Gastrocnemius medialis (tissue), 4 donors: ENCODE measurements at regions not wholly inside any gene's neighbourhood (a gene's known extent, or its start where the extent isn't known, plus 50 kb on each side); places are given as distances from the start of the nearest gene placed in this dataset.
"Not testable (repeated sequence)": the region's sequence is repeated elsewhere in the genome, so short reads cannot be mapped to it uniquely, and the experiment has no call there.

ENCODE experiments used
- ATAC-seq, 2 donors: fragments of 150-250 bp; one replicate each; pipeline ENCODE4 v1.9.1; 2016
- DNase-seq, 2 donors: peaks; one replicate each; pipeline ENCODE4 v3.0.0-alpha.2; 2019
- H3K27ac ChIP-seq, 4 donors: fragments of 200-600 bp; sonication (generic); 1 replicate in 1 of 4; 2 replicates in 3 of 4; pipeline ENCODE4 v1.5.1; 2016 to 2018; ENCODE audit warnings: mild to moderate bottlenecking in 2 of 4, moderate library complexity in 1 of 4
- H3K27me3 ChIP-seq, 3 donors: fragments of 200-600 bp; sonication (generic) in 2 of 3; 1 replicate in 1 of 3; 2 replicates in 2 of 3; pipeline versions ENCODE4 v1.5.1 to v1.6.0; 2016 to 2019; ENCODE audit warnings: mild to moderate bottlenecking in 1 of 3, moderate library complexity in 1 of 3
- H3K36me3 ChIP-seq, 2 donors: fragments of 200-600 bp; sonication (generic) in 1 of 2; one replicate each; pipeline ENCODE4 v1.5.1; 2017 to 2018
- H3K4me1 ChIP-seq, 2 donors: fragments of 200-600 bp; sonication (generic) in 1 of 2; one replicate each; pipeline ENCODE4 v1.5.1; 2016 to 2017; ENCODE audit warnings: mild to moderate bottlenecking in 2 of 2
- H3K4me3 ChIP-seq, 4 donors: fragments of 200-600 bp; sonication (generic) in 3 of 4; 1 replicate in 1 of 4; 2 replicates in 3 of 4; pipeline ENCODE4 v1.5.1; 2016 to 2019; ENCODE audit warnings: mild to moderate bottlenecking in 2 of 4
- H3K9me3 ChIP-seq, 3 donors: fragments of 200-600 bp; sonication (generic) in 2 of 3; 1 replicate in 1 of 3; 2 replicates in 2 of 3; pipeline ENCODE4 v1.5.1; 2016 to 2019
- POLR2A ChIP-seq, 2 donors: fragments of 450-650 bp; IDR thresholded peaks; one replicate each; pipeline ENCODE4 v1.6.1; 2017; ENCODE audit warnings: antibody characterized with exemption in 2 of 2, mild to moderate bottlenecking in 2 of 2, moderate library complexity in 2 of 2
- in situ Hi-C, 4 donors: fragments of 200-750 bp; cut with MboI; loops; one replicate each; pipeline versions ENCODE4 v1.15.0 to v1.8.0; 2017; ENCODE audit warnings: low sequenced_read_pairs in 4 of 4
- intact Hi-C: fragments of 100-400 bp; cut with DNase I; formaldehyde crosslinking; loops from one replicate; pipeline ENCODE4 v1.15.1; 2023; ENCODE audit warnings: low total_unique reads
- TF ChIP-seq, protein P1 (sequence below), 5 experiments: fragments of 450-650 bp in 3 of 5; fragments of 200-600 bp in 2 of 5; sonication (generic) in 2 of 5; IDR thresholded peaks in 4 of 5; conservative IDR thresholded peaks in 1 of 5; 1 replicate in 4 of 5; 2 replicates in 1 of 5; pipeline ENCODE4 v1.5.1; 2016 to 2019; ENCODE audit warnings: antibody characterized with exemption in 5 of 5, mild to moderate bottlenecking in 3 of 5, moderate library complexity in 3 of 5

DNA sequence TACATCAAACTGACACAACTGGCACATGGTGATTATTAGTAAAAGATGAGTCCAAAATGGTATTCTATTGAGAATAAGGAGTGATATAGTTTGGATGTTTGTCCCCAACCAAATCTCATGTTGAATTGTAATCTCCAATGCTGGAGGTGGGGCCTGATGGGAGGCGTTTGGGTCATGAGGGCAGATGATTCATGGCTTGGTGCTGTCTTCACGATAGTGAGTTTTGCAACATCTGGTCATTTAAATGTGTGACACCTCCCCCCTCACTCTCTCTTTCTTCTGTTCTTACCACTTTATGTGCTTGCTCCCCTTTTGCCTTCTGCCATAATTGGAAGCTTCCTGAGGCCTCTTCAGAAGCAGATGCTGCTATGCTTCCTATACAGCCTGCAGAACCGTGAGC, 90.6 kb downstream of the RSL24D1 start:
- Histone ChIP-seq H3K27ac (no peak overlapping the region), H3K9me3 (no peaks in the 10 kb centered on the region), H3K4me1 (peaks cover 0 to 3% of the 10 kb centered on the region in 2 donors), H3K36me3 (no peaks in the 10 kb centered on the region), H3K4me3 (no peak overlapping the region), H3K27me3 (no peaks in the 10 kb centered on the region)
- DNase-seq (no peak), ATAC-seq (no peak)
- TF ChIP-seq, protein P1, sequence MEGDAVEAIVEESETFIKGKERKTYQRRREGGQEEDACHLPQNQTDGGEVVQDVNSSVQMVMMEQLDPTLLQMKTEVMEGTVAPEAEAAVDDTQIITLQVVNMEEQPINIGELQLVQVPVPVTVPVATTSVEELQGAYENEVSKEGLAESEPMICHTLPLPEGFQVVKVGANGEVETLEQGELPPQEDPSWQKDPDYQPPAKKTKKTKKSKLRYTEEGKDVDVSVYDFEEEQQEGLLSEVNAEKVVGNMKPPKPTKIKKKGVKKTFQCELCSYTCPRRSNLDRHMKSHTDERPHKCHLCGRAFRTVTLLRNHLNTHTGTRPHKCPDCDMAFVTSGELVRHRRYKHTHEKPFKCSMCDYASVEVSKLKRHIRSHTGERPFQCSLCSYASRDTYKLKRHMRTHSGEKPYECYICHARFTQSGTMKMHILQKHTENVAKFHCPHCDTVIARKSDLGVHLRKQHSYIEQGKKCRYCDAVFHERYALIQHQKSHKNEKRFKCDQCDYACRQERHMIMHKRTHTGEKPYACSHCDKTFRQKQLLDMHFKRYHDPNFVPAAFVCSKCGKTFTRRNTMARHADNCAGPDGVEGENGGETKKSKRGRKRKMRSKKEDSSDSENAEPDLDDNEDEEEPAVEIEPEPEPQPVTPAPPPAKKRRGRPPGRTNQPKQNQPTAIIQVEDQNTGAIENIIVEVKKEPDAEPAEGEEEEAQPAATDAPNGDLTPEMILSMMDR (IDR thresholded peaks at IDR 0.05 in 4 of 5, conservative IDR thresholded peaks at IDR 0.05 in 1 of 5) = no peak
- no peak for TF ChIP-seq POLR2A (IDR thresholded peaks at IDR 0.05)
- intact Hi-C loops (loop anchor here (5.0 kb wide), 1 partner anchor 1144 kb away; no protein-coding TSS in a partner anchor), in situ Hi-C loops (no loop called here)

DNA sequence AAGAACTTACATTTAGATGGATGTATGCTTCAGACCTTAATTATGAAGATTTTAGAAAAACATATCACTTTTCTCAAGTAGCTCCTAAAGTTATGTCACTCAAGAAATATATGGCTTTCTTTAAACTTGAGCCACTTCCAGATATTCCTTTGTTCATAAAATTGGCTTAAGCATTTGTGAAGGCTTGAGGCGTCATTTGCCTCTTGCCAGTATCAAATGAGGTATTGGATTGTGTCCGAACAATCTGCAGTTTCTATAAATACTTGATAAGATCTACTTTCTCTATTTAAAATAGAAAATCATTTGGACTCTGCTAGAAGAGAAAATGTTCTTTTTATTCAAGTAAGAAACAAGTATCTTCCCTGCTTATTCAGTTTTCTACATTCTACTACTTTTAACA, 102.6 kb downstream of the RSL24D1 start:
- no peaks in the 10 kb centered on the region for H3K27me3 ChIP-seq
- ATAC-seq (no peak), DNase-seq (no peak)
- no peaks in the 10 kb centered on the region for H3K4me1 ChIP-seq
- in situ Hi-C loops = loop anchor here in 1 of 4 donors (10.0 kb wide), 1 partner anchor 59 kb away; no protein-coding TSS in a partner anchor
- no peak for TF ChIP-seq POLR2A (IDR thresholded peaks at IDR 0.05)
- TF ChIP-seq, protein P1 (IDR thresholded peaks at IDR 0.05 in 4 of 5, conservative IDR thresholded peaks at IDR 0.05 in 1 of 5) = no peak
- H3K9me3 ChIP-seq = no peaks in the 10 kb centered on the region
- no peak overlapping the region for H3K27ac ChIP-seq
- intact Hi-C loops = no loop called here
- H3K36me3 ChIP-seq = no peaks in the 10 kb centered on the region
- H3K4me3 ChIP-seq = no peak overlapping the region

DNA sequence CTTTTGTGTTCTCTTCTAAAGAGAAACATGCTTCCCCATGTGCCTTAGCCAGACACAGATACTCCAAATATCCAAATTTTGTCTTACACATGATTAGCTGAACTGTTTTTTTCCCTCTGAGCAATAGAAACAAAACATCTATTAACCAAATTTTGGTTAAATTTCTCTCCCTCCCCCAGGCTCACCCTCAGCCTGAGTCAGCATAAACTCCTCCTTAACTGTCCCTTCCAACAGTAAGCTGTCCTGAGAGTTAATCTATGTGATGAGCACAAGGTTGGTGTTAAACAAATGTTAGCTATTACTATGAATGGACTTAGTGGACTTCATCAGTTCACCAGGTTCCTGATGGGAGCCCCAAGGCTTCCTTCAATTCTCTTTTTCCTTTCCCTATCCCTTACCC, 108.5 kb downstream of the RSL24D1 start:
- Histone ChIP-seq H3K4me1 (no peaks in the 10 kb centered on the region), H3K36me3 (no peaks in the 10 kb centered on the region), H3K27me3 (no peaks in the 10 kb centered on the region), H3K27ac (no peak overlapping the region), H3K9me3 (no peaks in the 10 kb centered on the region), H3K4me3 (no peak overlapping the region)
- DNase-seq (no peak), ATAC-seq (no peak)
- intact Hi-C loops (no loop called here), in situ Hi-C loops (no loop called here)
- TF ChIP-seq POLR2A (IDR thresholded peaks at IDR 0.05) = no peak

DNA sequence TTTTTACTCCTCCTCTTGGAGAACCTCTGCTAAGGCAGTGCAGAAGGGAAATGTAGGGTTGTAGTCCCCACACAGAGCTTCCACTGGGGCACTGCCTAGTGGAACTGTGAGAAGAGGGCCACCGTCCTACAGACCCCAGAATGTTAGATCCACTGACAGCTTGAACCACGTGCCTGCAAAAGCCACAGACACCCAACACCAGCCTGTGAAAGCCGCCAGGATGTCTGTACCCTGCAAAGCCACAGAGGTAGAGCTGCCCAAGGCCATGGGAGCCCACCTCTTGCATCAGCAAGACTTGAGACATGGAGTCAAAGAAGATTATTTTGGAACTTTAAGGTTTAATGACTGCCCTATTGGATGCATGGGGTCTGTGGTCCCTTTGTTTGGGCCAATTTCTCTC, 112.1 kb downstream of the RSL24D1 start:
- Histone ChIP-seq H3K4me1 (no peaks in the 10 kb centered on the region), H3K36me3 (no peaks in the 10 kb centered on the region), H3K9me3 (no peaks in the 10 kb centered on the region), H3K27ac (no peak overlapping the region), H3K27me3 (no peaks in the 10 kb centered on the region), H3K4me3 (no peak overlapping the region)
- in situ Hi-C loops = no loop called here
- TF ChIP-seq POLR2A (IDR thresholded peaks at IDR 0.05) = no peak
- TF ChIP-seq, protein P1 (IDR thresholded peaks at IDR 0.05 in 4 of 5, conservative IDR thresholded peaks at IDR 0.05 in 1 of 5) = no peak
- ATAC-seq = no peak
- no peak for DNase-seq
- intact Hi-C loops = no loop called here

DNA sequence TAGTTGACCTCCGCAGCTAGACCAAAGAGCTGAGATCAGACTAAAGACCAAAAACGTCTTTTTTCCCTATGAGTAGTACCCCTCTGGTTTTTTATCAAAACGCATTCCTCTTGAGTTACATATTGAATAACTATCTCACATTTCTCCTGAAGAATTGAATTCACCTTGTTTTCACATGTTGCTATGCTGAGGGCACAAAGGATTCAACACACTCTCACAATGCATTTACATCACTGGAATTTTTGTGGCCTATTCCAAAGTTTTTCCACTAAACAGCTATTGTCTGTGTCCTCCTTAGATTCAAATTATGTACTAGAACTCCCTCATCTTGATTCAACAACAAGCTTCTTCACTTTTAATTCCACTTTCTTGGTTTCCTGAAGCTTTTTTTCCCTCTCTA, 112.5 kb downstream of the RSL24D1 start:
- DNase-seq (no peak), ATAC-seq (no peak)
- Histone ChIP-seq H3K4me3 (no peak overlapping the region), H3K9me3 (no peaks in the 10 kb centered on the region), H3K27ac (no peak overlapping the region), H3K4me1 (no peaks in the 10 kb centered on the region), H3K27me3 (no peaks in the 10 kb centered on the region), H3K36me3 (no peaks in the 10 kb centered on the region)
- intact Hi-C loops (no loop called here), in situ Hi-C loops (no loop called here)
- TF ChIP-seq POLR2A (IDR thresholded peaks at IDR 0.05) = no peak
- TF ChIP-seq, protein P1 (IDR thresholded peaks at IDR 0.05 in 4 of 5, conservative IDR thresholded peaks at IDR 0.05 in 1 of 5) = no peak

DNA sequence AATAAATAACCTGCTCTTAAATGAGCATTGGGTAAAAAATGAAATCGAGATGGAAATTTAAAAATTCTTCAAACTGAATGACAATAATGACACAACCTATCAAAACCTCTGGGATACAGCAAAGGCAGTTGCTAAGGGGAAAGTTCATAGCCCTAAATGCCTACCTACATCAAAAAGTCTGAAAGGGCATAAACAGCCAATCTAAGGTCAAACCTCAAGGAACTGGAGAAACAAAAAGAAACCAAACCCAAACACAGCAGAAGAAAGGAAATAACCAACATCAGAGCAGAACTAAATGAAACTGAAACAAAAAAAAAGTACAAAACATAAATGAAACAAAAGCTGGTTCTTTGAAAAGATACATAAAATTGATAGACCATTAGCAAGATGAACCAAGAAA, 119.7 kb downstream of the RSL24D1 start:
- H3K4me1 ChIP-seq, in situ Hi-C loops, H3K27ac ChIP-seq, DNase-seq, ATAC-seq, H3K9me3 ChIP-seq, H3K27me3 ChIP-seq, H3K4me3 ChIP-seq, H3K36me3 ChIP-seq, intact Hi-C loops: not testable (repeated sequence)
